ENCODE measurements at regions not wholly inside any gene's neighbourhood (a gene's known extent, or its start where the extent isn't known, plus 50 kb on each side); places are given as distances from the start of the nearest gene placed in this dataset.
"Not testable (repeated sequence)": the region's sequence is repeated elsewhere in the genome, so short reads cannot be mapped to it uniquely, and the experiment has no call there.

GRCh38 chr3:48101301-48101650 lies 85.1 kb upstream of the MAP4 start:
- not testable (repeated sequence) for H3K36me3 Mint-ChIP-seq (ENCODE audit: unreplicated experiment); H3K27ac Mint-ChIP-seq (ENCODE audit: unreplicated experiment); H3K9me3 Mint-ChIP-seq (ENCODE audit: unreplicated experiment); H3K4me3 Mint-ChIP-seq (ENCODE audit: unreplicated experiment); DNase-seq (ENCODE audit: extremely low spot score, unreplicated experiment); H3K27me3 Mint-ChIP-seq (ENCODE audit: unreplicated experiment); H3K4me1 Mint-ChIP-seq (ENCODE audit: unreplicated experiment)

DNA sequence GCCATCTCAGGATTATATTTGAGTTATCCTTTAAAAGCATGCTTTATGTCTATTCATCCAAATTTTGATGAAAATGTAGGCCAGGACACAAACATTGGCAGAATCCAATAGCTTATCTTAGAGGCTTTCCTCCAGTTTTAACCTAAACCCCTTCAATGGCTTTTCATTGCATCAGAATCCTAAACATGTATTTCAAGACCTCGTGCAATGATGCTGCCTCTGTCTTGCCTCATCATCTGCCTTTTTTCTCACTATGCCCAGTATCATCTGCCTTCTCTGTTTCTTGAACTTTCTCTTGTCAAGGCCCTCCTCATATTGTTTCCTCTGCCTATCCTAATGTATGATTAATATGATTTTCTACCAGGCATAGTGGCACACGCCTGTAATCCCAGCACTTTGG lies 76.1 kb upstream of the MAP4 start:
- no peak overlapping the region for H3K4me3 Mint-ChIP-seq (ENCODE audit: unreplicated experiment)
- H3K4me1 Mint-ChIP-seq (ENCODE audit: unreplicated experiment) = peaks cover 16% of the 10 kb centered on the region
- H3K27ac Mint-ChIP-seq (ENCODE audit: unreplicated experiment) = no peak overlapping the region
- H3K36me3 Mint-ChIP-seq (ENCODE audit: unreplicated experiment) = no peaks in the 10 kb centered on the region
- no peak for DNase-seq (ENCODE audit: extremely low spot score, unreplicated experiment)
- no peaks in the 10 kb centered on the region for H3K9me3 Mint-ChIP-seq (ENCODE audit: unreplicated experiment)
- TF ChIP-seq, protein P1, sequence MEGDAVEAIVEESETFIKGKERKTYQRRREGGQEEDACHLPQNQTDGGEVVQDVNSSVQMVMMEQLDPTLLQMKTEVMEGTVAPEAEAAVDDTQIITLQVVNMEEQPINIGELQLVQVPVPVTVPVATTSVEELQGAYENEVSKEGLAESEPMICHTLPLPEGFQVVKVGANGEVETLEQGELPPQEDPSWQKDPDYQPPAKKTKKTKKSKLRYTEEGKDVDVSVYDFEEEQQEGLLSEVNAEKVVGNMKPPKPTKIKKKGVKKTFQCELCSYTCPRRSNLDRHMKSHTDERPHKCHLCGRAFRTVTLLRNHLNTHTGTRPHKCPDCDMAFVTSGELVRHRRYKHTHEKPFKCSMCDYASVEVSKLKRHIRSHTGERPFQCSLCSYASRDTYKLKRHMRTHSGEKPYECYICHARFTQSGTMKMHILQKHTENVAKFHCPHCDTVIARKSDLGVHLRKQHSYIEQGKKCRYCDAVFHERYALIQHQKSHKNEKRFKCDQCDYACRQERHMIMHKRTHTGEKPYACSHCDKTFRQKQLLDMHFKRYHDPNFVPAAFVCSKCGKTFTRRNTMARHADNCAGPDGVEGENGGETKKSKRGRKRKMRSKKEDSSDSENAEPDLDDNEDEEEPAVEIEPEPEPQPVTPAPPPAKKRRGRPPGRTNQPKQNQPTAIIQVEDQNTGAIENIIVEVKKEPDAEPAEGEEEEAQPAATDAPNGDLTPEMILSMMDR (IDR thresholded peaks at IDR 0.05) = no peak
- H3K27me3 Mint-ChIP-seq (ENCODE audit: unreplicated experiment) = no peaks in the 10 kb centered on the region

GRCh38 chr3:48090166-48090939 lies 74.1 kb upstream of the MAP4 start:
- DNase-seq (ENCODE audit: extremely low spot score, unreplicated experiment) = no peak
- no peaks in the 10 kb centered on the region for H3K9me3 Mint-ChIP-seq (ENCODE audit: unreplicated experiment)
- peak overlapping the region; percentile 97 for H3K27ac Mint-ChIP-seq (ENCODE audit: unreplicated experiment)
- no peaks in the 10 kb centered on the region for H3K27me3 Mint-ChIP-seq (ENCODE audit: unreplicated experiment)
- no peaks in the 10 kb centered on the region for H3K36me3 Mint-ChIP-seq (ENCODE audit: unreplicated experiment)
- peak overlapping the region; percentile 96 for H3K4me3 Mint-ChIP-seq (ENCODE audit: unreplicated experiment)
- TF ChIP-seq, protein P1 (IDR thresholded peaks at IDR 0.05) = no peak
- peaks cover 25% of the 10 kb centered on the region for H3K4me1 Mint-ChIP-seq (ENCODE audit: unreplicated experiment)

DNA sequence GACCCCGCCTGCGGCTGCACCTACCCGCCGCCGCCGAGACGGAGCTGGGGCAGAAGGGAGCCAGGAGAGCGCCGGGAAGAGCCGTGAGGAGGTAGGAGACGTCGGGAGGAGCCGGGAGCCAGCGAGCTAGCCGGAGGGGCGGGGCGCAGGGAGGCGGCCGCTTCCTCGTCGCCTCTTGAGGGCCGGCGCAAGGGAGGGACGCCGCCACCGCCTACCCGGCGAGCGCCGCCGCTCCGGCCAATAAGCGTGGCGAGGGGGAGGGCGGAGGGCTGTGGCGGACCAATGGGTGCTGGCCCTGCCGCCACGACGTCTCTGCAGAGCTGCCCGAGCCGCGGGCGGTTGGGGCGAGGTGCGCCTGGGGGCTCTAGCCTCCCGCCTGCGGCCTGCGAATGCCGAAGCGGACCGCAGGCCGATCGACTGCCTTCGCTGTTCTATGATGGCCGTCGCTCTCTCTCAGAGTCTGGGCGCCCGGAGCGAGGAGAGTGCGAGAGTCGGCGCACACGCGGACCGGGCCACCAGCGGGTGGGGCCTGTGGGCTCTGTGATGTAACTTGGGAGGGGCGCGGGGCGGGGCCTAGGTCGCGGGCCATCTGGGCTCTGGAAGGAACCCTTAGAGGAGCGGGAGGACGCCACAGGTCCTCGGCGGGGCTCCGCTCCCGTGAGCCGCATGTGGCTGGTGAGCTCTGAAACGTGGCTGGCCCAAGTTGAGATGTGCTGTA lies 72.7 kb upstream of the MAP4 start:
- TF ChIP-seq, protein P1 (IDR thresholded peaks at IDR 0.05) = no peak
- Mint-ChIP-seq H3K27me3 (ENCODE audit: unreplicated experiment) (no peaks in the 10 kb centered on the region), H3K36me3 (ENCODE audit: unreplicated experiment) (peaks cover 4% of the 10 kb centered on the region), H3K27ac (ENCODE audit: unreplicated experiment) (peak overlapping the region; percentile 97), H3K9me3 (ENCODE audit: unreplicated experiment) (no peaks in the 10 kb centered on the region), H3K4me1 (ENCODE audit: unreplicated experiment) (peaks cover 37% of the 10 kb centered on the region), H3K4me3 (ENCODE audit: unreplicated experiment) (peak overlapping the region; percentile 96)
- peak; percentile 99 for DNase-seq (ENCODE audit: extremely low spot score, unreplicated experiment)

DNA sequence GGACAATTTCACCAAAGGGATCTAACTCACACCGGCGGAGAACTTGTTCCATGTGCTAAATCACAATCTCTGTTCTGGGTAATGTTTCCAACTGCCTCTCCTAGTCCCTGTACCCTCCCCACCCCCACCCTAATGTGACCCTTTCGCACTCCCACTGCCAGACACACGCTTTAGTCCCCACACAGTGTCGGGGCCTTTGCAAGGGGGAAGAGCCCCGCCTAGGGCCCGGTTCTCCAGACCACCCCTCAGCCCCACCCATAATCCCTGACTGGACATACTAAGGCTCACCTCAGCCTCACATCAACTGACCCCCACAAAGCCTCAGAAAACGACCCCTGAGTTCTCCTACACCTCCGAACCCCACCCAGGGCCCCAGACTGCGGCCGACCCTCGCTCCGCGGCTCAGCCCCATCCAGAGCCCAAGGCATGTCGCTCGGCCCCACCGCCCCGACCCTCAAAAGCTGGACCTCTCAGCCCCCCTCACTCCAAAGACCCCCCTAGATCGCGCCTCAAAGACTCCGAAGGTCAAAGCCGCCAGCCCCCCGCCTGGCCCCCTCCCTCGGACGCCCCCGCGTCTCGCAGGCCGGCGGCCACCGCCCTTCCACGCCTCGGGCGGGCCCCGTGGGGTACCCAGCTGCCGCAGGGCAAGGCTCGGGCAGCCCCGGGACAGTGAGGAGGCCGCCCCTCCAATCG lies 72.0 kb upstream of the MAP4 start:
- no peaks in the 10 kb centered on the region for H3K9me3 Mint-ChIP-seq (ENCODE audit: unreplicated experiment)
- H3K4me1 Mint-ChIP-seq (ENCODE audit: unreplicated experiment) = peaks cover 37% of the 10 kb centered on the region
- TF ChIP-seq, protein P1 (IDR thresholded peaks at IDR 0.05) = no peak
- H3K36me3 Mint-ChIP-seq (ENCODE audit: unreplicated experiment) = peaks cover 4% of the 10 kb centered on the region
- H3K27me3 Mint-ChIP-seq (ENCODE audit: unreplicated experiment) = no peaks in the 10 kb centered on the region
- DNase-seq (ENCODE audit: extremely low spot score, unreplicated experiment) = no peak
- H3K27ac Mint-ChIP-seq (ENCODE audit: unreplicated experiment) = peak overlapping the region; percentile 98
- H3K4me3 Mint-ChIP-seq (ENCODE audit: unreplicated experiment) = peak overlapping the region; percentile 96
